ENCODE measurements at regions not wholly inside any gene's neighbourhood (a gene's known extent, or its start where the extent isn't known, plus 50 kb on each side); places are given as distances from the start of the nearest gene placed in this dataset.

DNA sequence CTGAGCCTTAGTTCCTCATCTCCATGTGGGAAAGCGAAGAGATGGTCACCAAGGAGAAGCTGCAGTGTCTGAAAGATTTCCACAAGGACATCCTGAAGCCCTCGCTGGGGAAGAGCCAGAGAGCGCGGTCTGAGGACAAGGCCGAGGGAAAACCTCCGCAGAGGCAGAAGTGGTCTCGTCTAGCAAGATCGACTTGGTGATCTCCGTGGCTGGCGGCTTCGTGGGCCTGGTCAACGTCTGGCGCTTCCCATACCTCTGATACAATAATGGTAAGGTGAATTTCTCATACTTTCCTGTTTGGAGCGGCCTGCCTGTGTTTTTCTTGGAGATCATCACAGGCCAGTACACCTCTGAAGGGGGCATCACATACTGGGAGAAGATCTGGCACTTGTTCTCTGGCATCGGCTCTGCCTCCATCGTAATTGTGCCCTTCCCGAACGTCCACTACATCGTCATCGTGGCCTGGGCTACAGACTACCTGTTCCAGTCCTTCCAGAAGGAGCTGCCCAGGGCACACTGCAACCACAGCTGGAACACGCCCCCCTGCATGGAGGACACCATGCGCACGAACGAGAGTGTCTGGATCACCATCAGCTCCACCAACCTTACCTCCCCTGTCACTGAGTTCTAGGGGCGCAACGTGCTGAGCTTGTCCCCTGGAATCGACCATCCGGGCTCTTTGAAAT is 841.1 kb upstream of the TMPRSS15 start:
- TF ChIP-seq POLR2AphosphoS5 (IDR thresholded peaks at IDR 0.05) (no peak), EP300 (IDR thresholded peaks at IDR 0.05) (no peak), POLR2A (IDR thresholded peaks at IDR 0.05) (no peak)
- TF ChIP-seq, protein P1, sequence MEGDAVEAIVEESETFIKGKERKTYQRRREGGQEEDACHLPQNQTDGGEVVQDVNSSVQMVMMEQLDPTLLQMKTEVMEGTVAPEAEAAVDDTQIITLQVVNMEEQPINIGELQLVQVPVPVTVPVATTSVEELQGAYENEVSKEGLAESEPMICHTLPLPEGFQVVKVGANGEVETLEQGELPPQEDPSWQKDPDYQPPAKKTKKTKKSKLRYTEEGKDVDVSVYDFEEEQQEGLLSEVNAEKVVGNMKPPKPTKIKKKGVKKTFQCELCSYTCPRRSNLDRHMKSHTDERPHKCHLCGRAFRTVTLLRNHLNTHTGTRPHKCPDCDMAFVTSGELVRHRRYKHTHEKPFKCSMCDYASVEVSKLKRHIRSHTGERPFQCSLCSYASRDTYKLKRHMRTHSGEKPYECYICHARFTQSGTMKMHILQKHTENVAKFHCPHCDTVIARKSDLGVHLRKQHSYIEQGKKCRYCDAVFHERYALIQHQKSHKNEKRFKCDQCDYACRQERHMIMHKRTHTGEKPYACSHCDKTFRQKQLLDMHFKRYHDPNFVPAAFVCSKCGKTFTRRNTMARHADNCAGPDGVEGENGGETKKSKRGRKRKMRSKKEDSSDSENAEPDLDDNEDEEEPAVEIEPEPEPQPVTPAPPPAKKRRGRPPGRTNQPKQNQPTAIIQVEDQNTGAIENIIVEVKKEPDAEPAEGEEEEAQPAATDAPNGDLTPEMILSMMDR (IDR thresholded peaks at IDR 0.05): no peak
